LNCaP clone FGC (cell line): ENCODE measurements at regions not wholly inside any gene's neighbourhood (a gene's known extent, or its start where the extent isn't known, plus 50 kb on each side); places are given as distances from the start of the nearest gene placed in this dataset.
"Not testable (repeated sequence)": the region's sequence is repeated elsewhere in the genome, so short reads cannot be mapped to it uniquely, and the experiment has no call there.

Experiments
- DNase-seq: peaks from one replicate; pipeline ENCODE4 v3.0.0-alpha.2; 2011; ENCODE audit warnings: low read depth
- H3K4me3 ChIP-seq: 2 replicates; pipeline ENCODE4 v1.5.1; 2011; ENCODE audit warnings: mild to moderate bottlenecking, low read depth, low read length, control low read depth
- CTCF ChIP-seq: IDR thresholded peaks from 2 replicates; pipeline ENCODE4 v1.5.1; 2012; ENCODE audit warnings: mild to moderate bottlenecking; ENCODE audit not compliant: control insufficient read depth, insufficient read depth; ENCODE audit errors: extremely low read depth

- TF ChIP-seq CTCF: no peak
- H3K4me3 ChIP-seq: no peak overlapping the region
- DNase-seq: no peak
These were observed 228.4 kb upstream of the RSPO3 start for GRCh38 chr6:126890055-126890454.

GRCh38 chr6:126891158-126891557 is 227.3 kb upstream of the RSPO3 start:
- TF ChIP-seq CTCF: no peak
- no peak overlapping the region for H3K4me3 ChIP-seq
- no peak for DNase-seq

GRCh38 chr6:126892869-126893268 is 225.6 kb upstream of the RSPO3 start:
- H3K4me3 ChIP-seq: not testable (repeated sequence)

GRCh38 chr6:126897758-126898157 is 220.7 kb upstream of the RSPO3 start:
- no peak for TF ChIP-seq CTCF
- no peak overlapping the region for H3K4me3 ChIP-seq
- DNase-seq: no peak

More at GRCh38 chr6:126892869-126893268, 225.6 kb upstream of the RSPO3 start:
- not testable (repeated sequence) for DNase-seq

GRCh38 chr6:126904176-126904575 is 214.3 kb upstream of the RSPO3 start:
- no peak for TF ChIP-seq CTCF
- DNase-seq: no peak

GRCh38 chr6:126905917-126906316 is 212.6 kb upstream of the RSPO3 start:
- no peak for DNase-seq
- TF ChIP-seq CTCF: no peak

More at GRCh38 chr6:126904176-126904575, 214.3 kb upstream of the RSPO3 start:
- no peak overlapping the region for H3K4me3 ChIP-seq

GRCh38 chr6:126907312-126907711 is 211.2 kb upstream of the RSPO3 start:
- DNase-seq: no peak
- H3K4me3 ChIP-seq: no peak overlapping the region
- no peak for TF ChIP-seq CTCF

More at GRCh38 chr6:126905917-126906316, 212.6 kb upstream of the RSPO3 start:
- no peak overlapping the region for H3K4me3 ChIP-seq
